RKO (cell line): ENCODE measurements at regions not wholly inside any gene's neighbourhood (a gene's known extent, or its start where the extent isn't known, plus 50 kb on each side); places are given as distances from the start of the nearest gene placed in this dataset.
A peak's percentile ranks its signal among the peaks of the same experiment; 100 is the strongest.

Experiments
- DNase-seq: peaks from one replicate; pipeline ENCODE4 v3.0.0-alpha.2; 2016; ENCODE audit warnings: low spot score

DNA sequence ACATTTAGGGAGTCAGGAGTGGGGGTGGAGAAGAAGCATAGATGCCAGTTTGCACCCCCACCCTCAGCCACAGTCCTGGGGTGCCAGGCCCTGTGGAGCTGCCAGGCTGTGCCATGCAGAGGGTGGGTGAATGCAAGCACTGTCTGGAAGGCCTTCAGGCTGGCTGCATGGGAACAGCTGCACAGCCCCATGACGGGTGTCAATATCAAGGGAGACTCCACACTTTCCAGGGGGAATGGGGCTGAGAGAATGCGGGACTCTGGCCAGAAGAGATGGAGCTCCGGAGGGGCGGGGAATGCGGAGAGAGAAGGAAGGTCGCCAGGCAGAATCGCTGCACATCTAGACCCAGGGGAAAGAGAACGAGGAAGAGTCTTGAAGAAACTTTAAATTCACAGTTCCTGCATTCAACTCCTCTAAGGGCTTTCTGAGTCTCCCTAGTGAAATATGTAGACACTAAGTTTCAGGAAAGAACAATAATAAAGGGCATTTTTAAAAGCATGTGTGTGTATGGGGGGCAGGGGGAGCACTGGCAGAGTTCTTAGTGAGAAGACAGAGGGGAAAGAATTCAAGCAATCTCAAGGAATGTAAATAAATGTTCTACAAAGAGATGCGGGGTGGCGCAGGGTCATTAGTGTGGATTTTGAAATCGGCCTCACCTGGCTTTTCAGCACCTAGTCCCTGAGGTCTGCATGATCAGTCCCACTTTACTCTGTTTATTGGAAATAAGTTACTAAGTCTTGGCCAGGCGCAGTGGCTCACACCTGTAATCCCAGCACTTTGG, 59.1 kb downstream of the BOD1 start:
- DNase-seq, result no peak

DNA sequence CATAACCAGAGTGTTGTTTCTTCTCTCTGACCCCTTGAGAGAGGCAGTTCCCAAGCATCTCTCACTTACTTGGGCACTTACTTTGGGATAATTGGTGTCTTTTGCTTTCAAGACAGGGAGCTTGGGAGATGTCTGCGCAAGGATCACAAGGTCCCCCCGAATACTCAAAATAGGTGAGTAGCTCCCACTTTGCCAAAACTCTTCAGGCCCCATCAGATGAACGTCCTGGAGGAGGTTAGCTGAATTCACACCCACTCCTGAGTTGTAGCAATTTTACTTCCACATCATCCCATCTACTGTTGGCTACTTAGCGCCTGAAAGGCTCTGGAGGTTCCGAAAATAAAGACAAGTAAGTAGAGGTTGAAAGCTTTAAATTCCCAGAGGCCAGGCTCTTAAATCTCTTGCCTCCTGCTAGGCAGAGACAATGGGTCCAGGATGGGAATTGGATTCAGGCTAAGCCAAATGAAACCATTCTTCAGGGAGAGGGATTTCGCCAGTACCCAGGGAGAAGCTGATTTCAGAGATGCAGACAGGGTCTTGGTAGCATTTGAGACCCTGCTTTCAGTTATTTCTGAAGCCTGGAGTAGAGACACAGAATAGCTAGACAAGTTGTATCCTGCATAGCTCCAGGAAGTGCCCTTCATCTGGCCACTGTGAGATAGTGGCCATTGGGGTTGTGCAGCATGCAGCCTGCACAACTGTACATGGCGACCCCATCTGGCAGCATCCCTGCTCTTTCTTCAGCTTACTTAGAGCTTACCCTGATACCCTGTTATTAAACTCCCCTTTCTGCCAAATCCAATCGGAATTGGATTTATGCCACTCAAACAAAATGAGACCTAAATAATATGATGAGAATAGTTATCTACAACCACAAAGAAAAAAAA, 60.1 kb downstream of the BOD1 start:
- DNase-seq, result no peak

DNA sequence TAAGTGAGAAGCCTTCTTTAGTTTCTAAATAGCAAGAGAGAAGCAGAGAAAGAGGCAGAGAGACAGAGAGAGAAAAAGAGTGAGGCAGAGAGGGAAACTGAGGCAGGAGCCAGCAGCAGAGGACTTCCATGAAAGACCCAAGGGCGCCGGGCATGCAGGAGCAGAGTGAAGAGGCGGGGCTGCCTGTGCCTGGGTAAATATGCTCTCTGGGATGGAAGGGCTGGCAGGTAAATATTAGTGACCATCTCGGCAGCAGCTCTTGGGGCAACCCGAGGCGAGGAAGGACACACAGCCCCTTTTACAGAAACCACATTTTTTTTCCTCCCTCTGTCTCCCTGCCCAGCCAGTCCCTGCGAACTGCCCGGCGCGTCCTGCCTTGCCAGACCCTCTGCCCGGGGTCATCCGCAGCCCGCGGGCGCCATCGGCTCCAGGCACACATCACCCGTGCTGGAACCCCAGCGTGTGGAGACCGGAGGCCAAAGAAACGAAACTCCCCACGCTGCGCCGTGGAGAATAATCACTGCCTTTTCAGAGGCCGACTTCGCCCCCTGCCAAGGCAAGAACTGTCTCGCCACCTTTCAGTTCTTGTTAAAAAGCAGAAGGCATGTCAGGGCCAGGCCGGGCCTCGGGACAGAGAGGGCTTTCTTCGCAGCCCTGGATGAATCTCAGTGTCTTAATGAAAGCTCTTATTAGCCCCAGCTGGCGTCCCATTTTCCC, 61.3 kb downstream of the BOD1 start:
- DNase-seq, result no peak

DNA sequence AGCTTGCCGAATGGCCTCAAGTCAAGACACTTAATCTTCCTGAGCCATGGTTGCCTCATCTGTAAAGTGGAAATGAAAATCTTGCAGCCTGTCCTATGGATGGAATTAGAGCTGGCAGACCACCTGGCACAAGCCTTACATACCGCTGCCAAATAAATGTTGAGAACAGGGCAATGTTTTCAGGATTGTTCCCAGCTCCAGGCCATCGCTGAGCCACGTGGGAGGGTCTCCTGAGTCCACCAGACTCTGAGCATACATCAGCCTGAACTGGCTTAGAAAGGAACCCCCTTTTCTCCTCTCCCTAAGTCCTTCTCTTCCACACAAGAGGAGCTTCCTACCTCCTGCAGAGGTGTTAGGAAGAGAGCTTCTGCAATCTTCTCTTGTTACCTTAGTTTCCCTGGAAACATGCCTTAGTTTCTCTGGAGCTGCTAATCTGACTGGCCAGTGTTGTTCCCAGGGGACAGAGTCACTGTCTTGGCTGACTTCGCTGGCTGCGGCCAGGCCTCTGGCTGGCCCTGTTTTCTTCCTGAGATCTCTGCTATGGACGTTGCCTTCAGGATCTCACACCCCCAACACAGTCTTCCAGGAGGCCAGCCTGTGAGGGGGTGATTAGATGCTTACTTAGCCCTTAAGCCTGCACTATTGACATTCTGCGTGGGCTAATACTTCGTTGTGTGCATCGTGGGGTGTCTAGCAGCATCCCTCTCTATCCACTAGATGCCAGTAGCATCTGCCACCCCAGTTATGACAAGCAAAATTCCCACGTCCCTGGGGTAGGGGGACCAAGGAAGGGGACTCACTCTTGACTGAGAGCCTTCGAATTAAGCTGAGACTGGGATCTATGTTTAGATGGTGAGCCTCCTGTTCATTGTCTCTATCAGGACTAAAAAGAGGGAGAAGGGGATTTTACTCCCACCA, 62.2 kb downstream of the BOD1 start:
- DNase-seq, result no peak

DNA sequence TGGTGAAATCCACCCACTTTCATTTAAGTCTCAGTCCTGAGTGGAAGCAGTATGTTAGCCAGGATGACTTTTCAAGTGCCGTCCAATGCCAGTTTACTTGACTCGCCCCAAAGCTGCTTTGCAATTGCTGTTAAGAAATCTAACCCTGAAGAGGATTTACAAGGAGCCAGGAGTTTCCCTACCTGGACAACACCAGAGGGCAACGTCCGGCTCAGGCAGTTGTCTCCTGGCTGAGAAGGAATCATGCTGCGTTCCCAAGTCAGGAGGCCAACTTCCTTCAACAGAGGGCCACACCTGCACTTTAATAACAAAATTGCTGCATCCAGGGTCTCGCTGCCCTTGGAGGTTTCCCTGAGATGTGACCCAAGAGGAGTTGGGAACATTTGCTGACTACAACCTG, 65.8 kb downstream of the BOD1 start:
- DNase-seq, result no peak

DNA sequence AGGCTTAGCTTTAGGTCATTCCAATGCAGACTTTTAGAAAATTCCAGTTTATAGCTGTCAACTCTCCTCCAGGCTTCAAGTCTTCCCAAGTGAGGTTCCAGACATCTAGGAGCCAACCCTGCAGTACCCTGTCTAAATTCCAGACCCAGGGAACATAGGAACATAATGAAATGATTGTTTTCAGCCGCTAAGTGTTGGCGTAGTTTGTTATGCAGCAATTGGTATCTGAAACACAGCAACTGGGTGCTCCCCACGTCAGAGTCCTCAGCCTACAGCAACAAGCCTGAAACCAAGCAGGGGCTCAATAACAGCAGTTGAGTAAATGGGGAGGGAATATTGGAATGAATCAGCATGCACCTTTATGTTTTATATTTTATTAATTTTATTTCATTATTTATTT, 66.8 kb downstream of the BOD1 start:
- no peak for DNase-seq

DNA sequence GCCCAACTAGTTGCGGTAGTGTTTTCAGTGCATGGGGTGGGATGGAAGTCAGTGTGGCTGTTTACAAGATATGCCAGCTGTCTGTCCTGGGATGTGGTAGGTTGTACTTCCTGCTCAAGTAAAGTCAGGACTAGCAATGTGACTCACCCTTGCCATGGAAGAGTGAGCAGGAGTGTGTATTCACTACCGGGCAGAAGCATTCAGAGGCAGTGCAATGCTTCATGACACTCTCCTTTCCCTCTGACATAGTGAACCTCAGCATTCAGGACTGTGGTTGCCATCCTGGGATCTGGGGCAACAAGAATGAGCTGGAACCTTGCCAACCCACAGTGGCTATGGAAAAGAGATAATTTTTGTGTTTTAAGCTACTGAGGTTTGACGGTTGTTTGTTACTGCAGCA, 68.9 kb downstream of the BOD1 start:
- peak; percentile 13 for DNase-seq

DNA sequence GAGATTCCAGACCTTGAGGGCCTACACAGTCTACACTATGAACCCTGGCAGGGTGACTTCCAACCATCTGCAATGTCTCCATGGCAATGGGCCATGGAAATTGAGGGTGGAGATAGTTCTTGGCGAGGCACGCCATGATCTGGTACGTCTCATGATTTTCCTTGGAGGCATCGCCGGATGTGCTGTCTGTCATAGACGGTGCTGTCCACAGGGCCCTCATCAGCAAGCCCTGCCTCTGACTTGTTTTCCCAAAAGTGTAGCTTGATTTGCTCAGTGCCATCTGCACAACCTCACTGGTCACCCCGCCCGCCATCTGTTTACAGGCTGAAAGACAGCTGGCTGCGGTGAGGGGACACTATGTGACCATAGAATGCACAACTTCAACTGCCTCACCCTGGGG, 73.5 kb downstream of the BOD1 start:
- DNase-seq, result no peak

DNA sequence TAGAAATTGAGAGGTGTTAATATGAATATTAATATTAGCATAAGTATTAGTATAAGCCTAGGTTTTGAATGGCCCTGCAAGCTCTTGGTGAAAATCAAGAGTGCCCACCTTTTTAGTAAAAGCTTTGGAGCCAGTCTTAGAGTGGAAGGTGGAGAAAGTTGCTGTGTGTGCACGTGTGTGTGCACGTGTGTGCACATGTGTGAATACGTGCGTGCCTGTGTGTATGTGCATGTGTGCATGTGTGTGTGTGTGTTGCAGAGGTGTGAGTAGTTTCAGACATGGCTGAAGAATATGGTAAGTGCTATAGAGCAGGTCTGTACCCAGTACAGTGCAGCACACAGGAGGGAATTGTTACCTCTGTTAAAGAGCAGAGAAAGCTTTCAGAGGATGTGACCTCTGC, 74.3 kb downstream of the BOD1 start:
- no peak for DNase-seq

DNA sequence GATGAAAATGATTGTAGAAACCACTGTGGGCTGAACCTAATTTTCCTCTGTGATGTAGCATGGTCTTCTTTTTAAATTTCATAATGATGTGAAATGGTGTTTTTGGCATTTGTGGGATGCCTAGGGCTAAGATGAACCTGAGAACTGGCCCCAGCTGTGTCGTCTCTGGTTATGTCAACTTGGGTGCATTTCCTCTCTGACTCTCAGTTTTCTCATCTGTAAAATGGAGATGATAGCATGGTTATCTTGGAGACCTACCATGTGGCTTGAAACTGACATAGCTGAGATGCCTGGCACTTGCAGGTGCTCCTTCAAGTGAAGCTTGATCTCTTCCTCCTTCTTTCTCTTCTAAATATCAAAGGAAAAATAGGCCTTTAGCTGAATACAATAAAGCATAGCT, 77.8 kb downstream of the BOD1 start:
- DNase-seq, result no peak

DNA sequence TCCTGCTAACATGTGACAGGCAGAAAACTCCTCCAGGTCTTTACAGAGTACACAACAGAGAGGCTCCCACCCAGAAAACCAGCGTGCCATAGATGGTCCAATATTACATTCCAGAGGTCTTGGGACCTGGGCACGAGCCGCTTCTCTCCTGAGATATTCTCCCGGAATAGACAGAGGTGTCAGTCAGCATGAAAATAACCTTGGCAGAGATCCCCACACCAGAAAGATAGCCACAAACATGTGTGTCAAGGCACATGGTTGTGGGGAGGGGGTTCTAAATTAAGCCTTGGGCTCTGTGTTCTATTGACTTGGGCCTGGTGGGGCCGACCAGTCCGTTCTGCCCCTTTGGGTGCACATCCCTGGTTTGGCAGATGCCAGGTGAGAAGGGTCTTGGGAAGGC, 78.4 kb downstream of the BOD1 start:
- no peak for DNase-seq

DNA sequence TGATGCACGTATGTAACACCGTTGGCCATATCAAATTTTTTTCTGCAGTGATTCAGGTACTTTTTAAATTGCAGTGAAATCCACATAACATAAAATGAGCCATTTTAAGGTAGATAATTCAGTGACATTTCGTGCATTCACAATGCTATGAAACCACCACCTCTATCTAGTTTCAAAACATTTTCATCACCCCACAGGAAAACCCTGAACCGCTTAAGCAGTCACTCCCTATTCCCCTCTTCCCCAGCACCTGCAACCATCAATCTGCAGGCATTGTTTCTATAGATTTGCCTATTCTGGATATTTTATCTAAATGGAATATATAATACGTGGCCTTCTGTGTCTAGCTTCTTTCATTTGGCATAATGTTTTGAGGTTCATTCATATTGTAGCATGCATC, 79.2 kb downstream of the BOD1 start:
- DNase-seq, result no peak

DNA sequence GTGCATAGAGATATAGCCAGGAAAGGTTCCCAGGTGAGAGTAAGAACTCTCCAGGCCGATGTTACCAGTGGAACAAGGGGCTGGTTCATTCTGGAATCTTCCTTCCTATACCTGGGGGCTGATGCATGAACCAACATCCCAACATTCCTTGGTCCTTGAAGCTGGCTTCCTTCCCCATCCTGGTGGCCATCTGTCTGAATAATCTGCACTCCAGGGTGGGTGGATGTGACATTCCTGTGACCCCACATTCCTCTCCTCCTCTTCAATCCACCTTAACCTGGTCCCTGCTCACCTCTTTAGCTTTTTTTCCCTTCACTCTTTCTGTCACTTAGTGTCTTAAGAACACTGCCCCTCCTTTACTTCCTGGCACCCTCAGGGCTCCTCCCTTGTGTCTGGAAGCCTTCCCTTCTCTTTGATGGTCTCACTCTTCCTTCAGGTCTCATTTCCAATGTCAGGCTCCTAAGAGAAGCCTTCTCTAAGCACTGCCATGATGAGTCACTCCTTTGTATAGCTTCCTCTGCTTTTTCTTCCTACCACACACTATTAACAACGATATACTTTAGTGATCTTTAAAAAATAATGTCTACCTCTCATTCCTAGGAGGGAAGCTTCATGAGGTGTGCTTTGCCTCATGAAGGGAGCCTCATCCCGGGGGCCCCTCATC, 80.3 kb downstream of the BOD1 start:
- DNase-seq, result no peak

DNA sequence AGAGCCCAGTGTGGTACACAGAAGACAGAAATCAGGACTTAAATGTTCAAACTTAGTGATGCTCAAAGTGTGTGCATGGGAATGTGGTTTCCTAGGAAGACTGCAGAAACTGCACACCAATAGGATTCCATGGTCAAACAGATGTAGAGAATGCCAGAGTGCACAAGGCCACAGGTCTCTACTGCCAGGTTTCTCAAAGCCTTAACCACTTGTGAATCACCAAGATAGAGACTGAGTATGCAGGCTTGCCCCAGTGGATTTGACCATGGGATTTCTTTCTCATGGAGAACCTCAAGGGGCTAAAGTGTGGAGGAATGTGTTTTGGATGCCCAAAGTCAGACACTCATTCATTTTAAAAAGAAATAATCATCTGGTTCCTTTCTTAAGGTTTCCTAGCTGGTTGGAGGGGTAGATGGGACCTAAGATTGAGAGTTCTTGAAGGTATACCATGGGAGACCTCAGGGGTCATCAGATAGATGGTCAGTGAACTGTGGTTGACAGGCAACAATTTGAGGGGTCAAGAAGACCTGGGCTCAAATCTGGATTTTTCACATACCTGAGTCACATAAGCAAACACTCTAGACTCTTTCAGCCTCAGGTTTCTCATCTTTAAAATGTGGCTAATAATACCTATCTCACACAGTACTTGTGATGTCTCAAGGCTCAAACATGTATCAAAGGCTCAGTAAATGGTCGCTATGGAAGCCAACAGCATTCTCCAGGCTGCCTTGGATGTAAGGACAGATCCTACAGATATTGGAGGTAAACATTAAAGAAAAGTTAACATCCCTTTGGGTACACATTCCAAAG, 81.1 kb downstream of the BOD1 start:
- DNase-seq, result no peak

DNA sequence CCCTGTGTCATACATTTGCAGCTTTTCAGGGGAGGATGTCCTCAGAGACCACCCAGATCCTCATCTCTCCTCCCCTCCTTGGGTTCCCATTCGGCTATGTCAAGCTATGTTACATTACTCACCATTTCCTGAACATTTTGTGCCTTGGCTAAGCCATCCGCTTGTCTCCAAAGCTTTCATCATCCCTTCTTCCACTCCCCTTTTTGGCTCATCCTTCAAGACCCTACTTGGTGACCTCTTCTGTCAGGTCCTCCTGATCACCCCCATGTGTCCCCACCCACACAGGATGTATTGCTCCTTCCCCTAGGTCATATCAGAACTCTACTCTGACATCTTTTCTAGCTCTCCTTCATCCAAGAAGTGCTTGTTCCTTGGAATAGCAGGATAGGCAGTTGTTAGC, 81.8 kb downstream of the BOD1 start:
- DNase-seq, result no peak

DNA sequence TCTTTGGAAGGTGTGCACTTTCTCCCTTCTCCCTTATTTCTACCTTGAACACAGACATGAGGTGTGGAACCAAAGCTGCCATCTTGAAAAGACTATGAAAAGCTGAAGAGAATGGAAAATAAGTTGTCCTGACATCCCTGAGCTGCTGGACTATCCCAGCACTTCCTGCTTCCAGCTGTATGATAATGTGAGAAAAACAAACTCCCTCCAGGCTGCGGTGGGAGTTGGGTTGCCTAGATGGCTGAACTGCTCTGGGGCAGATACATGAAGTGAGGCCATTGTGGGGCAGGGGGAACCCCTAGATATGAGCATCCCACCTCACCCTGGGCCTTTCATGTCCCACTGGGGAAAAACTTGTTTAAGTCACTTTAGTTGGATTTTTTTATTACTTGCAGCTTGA, 82.4 kb downstream of the BOD1 start:
- no peak for DNase-seq

DNA sequence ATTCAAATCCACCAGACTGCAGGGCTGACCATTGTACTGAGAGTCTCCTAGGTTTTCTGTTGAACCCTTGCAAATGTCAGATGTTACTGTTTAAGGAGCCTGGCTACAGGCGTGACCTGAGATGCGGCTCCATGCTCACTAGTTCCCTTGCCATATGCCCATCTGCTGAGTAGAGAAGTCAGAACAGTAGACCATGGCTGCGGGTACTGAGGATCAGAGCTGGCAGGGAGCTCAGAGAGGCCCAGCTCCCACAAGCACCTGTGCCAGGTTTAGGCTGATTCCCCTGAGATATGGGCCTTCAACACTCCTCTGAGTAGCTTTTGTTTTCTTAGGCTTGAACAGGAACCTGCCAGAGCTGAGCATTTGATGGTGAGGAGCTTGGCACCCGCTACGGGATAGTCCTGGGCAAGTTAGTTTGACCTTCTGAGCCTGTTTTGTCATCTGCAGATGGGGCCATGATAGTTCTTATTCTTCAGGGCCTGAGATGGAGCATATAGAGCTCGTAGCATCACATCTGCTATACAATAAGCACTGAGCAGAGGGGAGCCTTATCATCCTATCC, 83.7 kb downstream of the BOD1 start:
- no peak for DNase-seq

DNA sequence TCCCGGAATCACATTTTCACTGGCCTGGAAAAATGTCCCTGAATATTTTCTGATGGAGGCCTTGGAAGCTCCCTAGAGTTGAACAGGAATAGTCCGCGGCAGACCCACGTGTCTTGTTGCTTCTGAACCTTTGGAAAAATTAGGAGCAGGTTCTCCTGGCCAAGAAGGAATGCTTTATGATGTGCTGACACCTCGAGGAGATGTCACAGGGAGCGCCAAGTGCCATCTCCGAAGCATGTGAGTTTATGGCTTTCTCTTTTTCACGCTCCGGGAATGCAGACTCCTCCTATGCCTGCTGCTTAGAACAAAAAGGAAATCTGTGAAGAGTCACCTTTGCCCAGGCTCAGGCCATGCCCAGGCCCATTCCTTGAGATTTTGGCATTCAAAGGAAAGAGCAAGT, 84.6 kb downstream of the BOD1 start:
- DNase-seq, result no peak

DNA sequence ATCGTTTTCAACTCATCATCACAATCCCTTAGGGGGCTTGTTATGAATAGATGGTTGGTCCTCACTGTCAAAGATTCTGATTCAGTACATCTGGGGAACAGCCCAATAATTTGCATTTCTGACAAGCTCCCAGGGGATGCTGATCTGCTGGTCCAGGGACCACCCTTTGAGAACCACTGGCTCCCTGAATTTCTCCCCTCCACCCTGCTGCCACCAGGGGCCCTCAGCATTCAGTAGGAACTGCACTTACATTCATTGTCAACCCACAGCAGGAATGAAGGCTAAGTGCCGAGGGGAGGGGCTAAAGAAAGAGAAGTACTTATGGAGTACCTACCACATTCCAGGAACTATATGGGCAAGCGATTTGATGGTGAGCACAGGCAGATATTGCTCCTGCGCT, 85.9 kb downstream of the BOD1 start:
- DNase-seq, result no peak

DNA sequence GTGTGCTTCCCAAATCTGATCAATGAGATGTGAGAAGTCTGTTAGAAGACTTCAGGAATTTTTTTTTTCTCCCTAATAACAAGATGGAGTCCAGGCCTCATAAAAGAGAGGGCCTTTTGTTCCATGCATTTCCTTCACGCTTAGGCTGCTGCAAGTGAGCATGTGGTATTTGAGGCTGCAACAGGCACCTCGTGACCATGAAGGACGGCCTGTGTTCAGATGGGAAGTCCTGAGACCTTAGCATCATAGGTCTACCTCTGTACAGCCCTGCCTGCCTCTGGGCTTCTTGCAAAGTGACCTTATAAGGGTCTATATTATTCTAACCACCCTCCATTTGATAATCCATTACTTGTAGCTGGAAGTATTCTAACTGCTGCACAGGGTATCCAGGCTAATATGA, 86.6 kb downstream of the BOD1 start:
- DNase-seq, result no peak
